ENCODE measurements at regions not wholly inside any gene's neighbourhood (a gene's known extent, or its start where the extent isn't known, plus 50 kb on each side); places are given as distances from the start of the nearest gene placed in this dataset.
"Not testable (repeated sequence)": the region's sequence is repeated elsewhere in the genome, so short reads cannot be mapped to it uniquely, and the experiment has no call there.

DNA sequence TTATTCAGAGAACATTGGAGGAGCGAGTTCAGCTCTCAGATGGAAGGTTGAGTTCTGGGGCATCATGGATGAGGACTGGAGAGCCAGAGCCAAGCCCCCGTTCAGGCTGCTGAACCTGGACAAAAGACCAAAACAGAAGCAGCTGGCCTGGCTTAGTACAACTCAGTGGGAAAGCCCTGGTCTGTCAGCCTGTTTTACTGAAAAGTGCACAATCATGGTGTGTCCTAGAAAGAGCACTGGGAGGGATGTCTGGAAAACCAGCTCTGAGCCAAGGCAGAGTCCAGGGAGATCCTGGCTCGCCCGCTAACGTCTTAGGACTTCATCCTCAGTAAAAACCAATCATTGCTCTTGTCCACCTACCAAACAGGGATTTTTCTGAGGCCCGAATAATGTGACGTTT, 129.7 kb upstream of the MTLN start:
- TF ChIP-seq, protein P1, sequence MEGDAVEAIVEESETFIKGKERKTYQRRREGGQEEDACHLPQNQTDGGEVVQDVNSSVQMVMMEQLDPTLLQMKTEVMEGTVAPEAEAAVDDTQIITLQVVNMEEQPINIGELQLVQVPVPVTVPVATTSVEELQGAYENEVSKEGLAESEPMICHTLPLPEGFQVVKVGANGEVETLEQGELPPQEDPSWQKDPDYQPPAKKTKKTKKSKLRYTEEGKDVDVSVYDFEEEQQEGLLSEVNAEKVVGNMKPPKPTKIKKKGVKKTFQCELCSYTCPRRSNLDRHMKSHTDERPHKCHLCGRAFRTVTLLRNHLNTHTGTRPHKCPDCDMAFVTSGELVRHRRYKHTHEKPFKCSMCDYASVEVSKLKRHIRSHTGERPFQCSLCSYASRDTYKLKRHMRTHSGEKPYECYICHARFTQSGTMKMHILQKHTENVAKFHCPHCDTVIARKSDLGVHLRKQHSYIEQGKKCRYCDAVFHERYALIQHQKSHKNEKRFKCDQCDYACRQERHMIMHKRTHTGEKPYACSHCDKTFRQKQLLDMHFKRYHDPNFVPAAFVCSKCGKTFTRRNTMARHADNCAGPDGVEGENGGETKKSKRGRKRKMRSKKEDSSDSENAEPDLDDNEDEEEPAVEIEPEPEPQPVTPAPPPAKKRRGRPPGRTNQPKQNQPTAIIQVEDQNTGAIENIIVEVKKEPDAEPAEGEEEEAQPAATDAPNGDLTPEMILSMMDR (IDR thresholded peaks at IDR 0.05) = not testable (repeated sequence)
- TF ChIP-seq POLR2A (IDR thresholded peaks at IDR 0.05) = not testable (repeated sequence)

Measured in Peyer's patch (tissue), 4 donors.